ENCODE measurements at regions not wholly inside any gene's neighbourhood (a gene's known extent, or its start where the extent isn't known, plus 50 kb on each side); places are given as distances from the start of the nearest gene placed in this dataset.

- no peaks in the 10 kb centered on the region for H3K36me3 ChIP-seq (ENCODE audit: insufficient read depth, low read length)
- TF ChIP-seq SMC3 (conservative IDR thresholded peaks at IDR 0.05; ENCODE audit: poor library complexity), result no peak
- TF ChIP-seq TAF1 (IDR thresholded peaks at IDR 0.05; ENCODE audit: low read depth), result no peak
- no peak for TF ChIP-seq EZH2 (IDR thresholded peaks at IDR 0.05; ENCODE audit: borderline replicate concordance, insufficient read depth, low read length, poor library complexity, severe bottlenecking)
- no peak for TF ChIP-seq REST (IDR thresholded peaks at IDR 0.05; ENCODE audit: borderline replicate concordance)
- TF ChIP-seq CTCF (IDR thresholded peaks at IDR 0.05; ENCODE audit: poor library complexity, severe bottlenecking), result no peak
- no peak for TF ChIP-seq MXI1 (conservative IDR thresholded peaks at IDR 0.05; ENCODE audit: poor library complexity, severe bottlenecking)
- TF ChIP-seq RAD21 (conservative IDR thresholded peaks at IDR 0.05), result no peak
- TF ChIP-seq POLR2AphosphoS5 (IDR thresholded peaks at IDR 0.05), result no peak
- no peak for TF ChIP-seq EP300 (conservative IDR thresholded peaks at IDR 0.05; ENCODE audit: poor library complexity, severe bottlenecking)
- no peak overlapping the region for H3K4me3 ChIP-seq (ENCODE audit: low read length)
- no peaks in the 10 kb centered on the region for H3K9me3 ChIP-seq (ENCODE audit: low read length)
- H3K79me2 ChIP-seq (replicated peaks; ENCODE audit: insufficient read depth, low read length), result no peaks in the 10 kb centered on the region
- no peak overlapping the region for H3K9ac ChIP-seq (ENCODE audit: low read length)
- H2AFZ ChIP-seq (ENCODE audit: low read depth, low read length), result no peak overlapping the region
- H3F3A ChIP-seq (ENCODE audit: insufficient read depth, low read length, poor library complexity, severe bottlenecking), result no peaks in the 10 kb centered on the region
- no peaks in the 10 kb centered on the region for H3K27me3 ChIP-seq (ENCODE audit: insufficient read depth, low read depth, low read length)
- H3K9me2 ChIP-seq (ENCODE audit: insufficient read depth, low read length), result no peaks in the 10 kb centered on the region
- H4K20me1 ChIP-seq (ENCODE audit: insufficient read depth), result no peaks in the 10 kb centered on the region
- H3K27ac ChIP-seq (ENCODE audit: low read length), result no peak overlapping the region
- no peak overlapping the region for H3K4me2 ChIP-seq (ENCODE audit: low read length)
These were observed 155.2 kb downstream of the FBLN2 start for GRCh38 chr3:13704174-13704573.

GRCh38 chr3:13703071-13703470 is 154.1 kb downstream of the FBLN2 start:
- no peak for TF ChIP-seq RAD21 (conservative IDR thresholded peaks at IDR 0.05)
- no peak for TF ChIP-seq CTCF (IDR thresholded peaks at IDR 0.05; ENCODE audit: poor library complexity, severe bottlenecking)
- no peak for TF ChIP-seq POLR2AphosphoS5 (IDR thresholded peaks at IDR 0.05)
- TF ChIP-seq SMC3 (conservative IDR thresholded peaks at IDR 0.05; ENCODE audit: poor library complexity), result no peak
- no peak for TF ChIP-seq EP300 (conservative IDR thresholded peaks at IDR 0.05; ENCODE audit: poor library complexity, severe bottlenecking)
- TF ChIP-seq TAF1 (IDR thresholded peaks at IDR 0.05; ENCODE audit: low read depth), result no peak
- TF ChIP-seq REST (IDR thresholded peaks at IDR 0.05; ENCODE audit: borderline replicate concordance), result no peak
- no peak for TF ChIP-seq MXI1 (conservative IDR thresholded peaks at IDR 0.05; ENCODE audit: poor library complexity, severe bottlenecking)
- no peak for TF ChIP-seq EZH2 (IDR thresholded peaks at IDR 0.05; ENCODE audit: borderline replicate concordance, insufficient read depth, low read length, poor library complexity, severe bottlenecking)
- H3F3A ChIP-seq (ENCODE audit: insufficient read depth, low read length, poor library complexity, severe bottlenecking), result no peaks in the 10 kb centered on the region
- no peaks in the 10 kb centered on the region for H3K9me3 ChIP-seq (ENCODE audit: low read length)
- no peaks in the 10 kb centered on the region for H3K36me3 ChIP-seq (ENCODE audit: insufficient read depth, low read length)
- H3K79me2 ChIP-seq (replicated peaks; ENCODE audit: insufficient read depth, low read length), result no peaks in the 10 kb centered on the region
- no peaks in the 10 kb centered on the region for H3K27me3 ChIP-seq (ENCODE audit: insufficient read depth, low read depth, low read length)
- no peak overlapping the region for H3K4me3 ChIP-seq (ENCODE audit: low read length)
- H3K9ac ChIP-seq (ENCODE audit: low read length), result no peak overlapping the region
- no peak overlapping the region for H2AFZ ChIP-seq (ENCODE audit: low read depth, low read length)
- no peak overlapping the region for H3K4me2 ChIP-seq (ENCODE audit: low read length)
- no peaks in the 10 kb centered on the region for H3K9me2 ChIP-seq (ENCODE audit: insufficient read depth, low read length)
- H4K20me1 ChIP-seq (ENCODE audit: insufficient read depth), result no peaks in the 10 kb centered on the region
- H3K27ac ChIP-seq (ENCODE audit: low read length), result no peak overlapping the region

All from neural cell (in vitro differentiated cells).